SK-N-SH treated with all-trans-retinoic acid at 6 μM for 48 hours (cell line): ENCODE measurements at regions not wholly inside any gene's neighbourhood (a gene's known extent, or its start where the extent isn't known, plus 50 kb on each side); places are given as distances from the start of the nearest gene placed in this dataset.

Experiments used
- ATAC-seq: fragments of 200-7000 bp; cut with Tn5 transposase; 3 replicates; pipeline ENCODE4 v1.9.1; 2020; ENCODE audit warnings: mild to moderate bottlenecking, moderate library complexity
- BACH2 ChIP-seq: fragments of 250-450 bp; sonication (Bioruptor Pico); IDR thresholded peaks from 2 replicates; pipeline ENCODE4 v1.9.0; 2021; ENCODE audit warnings: mild to moderate bottlenecking, borderline replicate concordance
- CREB5 ChIP-seq: fragments of 250-450 bp; sonication (Bioruptor Pico); IDR thresholded peaks from 2 replicates; pipeline ENCODE4 v1.5.1; 2020; ENCODE audit warnings: low read depth, mild to moderate bottlenecking, moderate library complexity
- CSDC2 ChIP-seq: fragments of 250-450 bp; sonication (Bioruptor Pico); IDR thresholded peaks from 2 replicates; pipeline ENCODE4 v1.5.0; 2020; ENCODE audit warnings: mild to moderate bottlenecking, moderate library complexity
- CSRNP3 ChIP-seq: fragments of 250-450 bp; sonication (Bioruptor Pico); IDR thresholded peaks from 2 replicates; pipeline ENCODE4 v1.5.1; 2021; ENCODE audit warnings: mild to moderate bottlenecking, moderate library complexity
- ESRRG ChIP-seq: fragments of 250-450 bp; sonication (Bioruptor Pico); IDR thresholded peaks from 2 replicates; pipeline ENCODE4 v1.6.1; 2021; ENCODE audit warnings: mild to moderate bottlenecking
- GLIS3 ChIP-seq: fragments of 250-450 bp; sonication (Bioruptor Pico); IDR thresholded peaks from 2 replicates; pipeline ENCODE4 v1.5.0; 2020; ENCODE audit warnings: mild to moderate bottlenecking, moderate library complexity
- ISL1 ChIP-seq: fragments of 250-450 bp; sonication (Bioruptor Pico); IDR thresholded peaks from 2 replicates; pipeline ENCODE4 v2.1.2; 2022; ENCODE audit warnings: mild to moderate bottlenecking, moderate library complexity
- OSR1 ChIP-seq: fragments of 250-450 bp; sonication (Bioruptor Pico); IDR thresholded peaks from 2 replicates; pipeline ENCODE4 v1.8.0; 2022; ENCODE audit warnings: moderate library complexity, mild to moderate bottlenecking, inconsistent platforms
- PATZ1 ChIP-seq: fragments of 250-450 bp; sonication (Bioruptor Pico); IDR thresholded peaks from 2 replicates; pipeline ENCODE4 v1.8.0; 2020; ENCODE audit warnings: mild to moderate bottlenecking, moderate library complexity, borderline replicate concordance
- PPARA ChIP-seq: fragments of 250-450 bp; sonication (Bioruptor Pico); IDR thresholded peaks from 2 replicates; pipeline ENCODE4 v1.5.0; 2020; ENCODE audit warnings: mild to moderate bottlenecking, borderline replicate concordance
- RARB ChIP-seq: fragments of 250-450 bp; sonication (Bioruptor Pico); IDR thresholded peaks from 2 replicates; pipeline ENCODE4 v1.8.0; 2021; ENCODE audit warnings: mild to moderate bottlenecking, moderate library complexity
- SNAI2 ChIP-seq: fragments of 250-450 bp; sonication (Bioruptor Pico); IDR thresholded peaks from 2 replicates; pipeline ENCODE4 v1.5.0; 2020; ENCODE audit warnings: mild to moderate bottlenecking, moderate library complexity
- TSHZ2 ChIP-seq: fragments of 250-450 bp; sonication (Bioruptor Pico); IDR thresholded peaks from 2 replicates; pipeline ENCODE4 v1.5.0; 2020; ENCODE audit warnings: mild to moderate bottlenecking, moderate library complexity
- ZC3H10 ChIP-seq: fragments of 250-450 bp; sonication (Bioruptor Pico); IDR thresholded peaks from 2 replicates; pipeline ENCODE4 v1.5.1; 2021; ENCODE audit warnings: mild to moderate bottlenecking, moderate library complexity
- ZFP3 ChIP-seq: fragments of 250-450 bp; sonication (Bioruptor Pico); IDR thresholded peaks from 2 replicates; pipeline ENCODE4 v1.5.0; 2020; ENCODE audit warnings: mild to moderate bottlenecking, moderate library complexity
- ZFP30 ChIP-seq: fragments of 450-650 bp; formaldehyde crosslinking; IDR thresholded peaks from 2 replicates; pipeline ENCODE4 v1.5.0; 2022; ENCODE audit warnings: mild to moderate bottlenecking, moderate library complexity
- ZNF565 ChIP-seq: fragments of 450-650 bp; formaldehyde crosslinking; conservative IDR thresholded peaks from 2 replicates; pipeline ENCODE4 v1.5.0; 2020; ENCODE audit warnings: low read depth, mild to moderate bottlenecking, moderate library complexity
- ZNF70 ChIP-seq: fragments of 450-650 bp; formaldehyde crosslinking; IDR thresholded peaks from 2 replicates; pipeline ENCODE4 v1.5.0; 2020; ENCODE audit warnings: mild to moderate bottlenecking, moderate library complexity
- ZNF8 ChIP-seq: fragments of 450-650 bp; formaldehyde crosslinking; IDR thresholded peaks from 2 replicates; pipeline ENCODE4 v1.5.0; 2020; ENCODE audit warnings: mild to moderate bottlenecking, moderate library complexity

GRCh38 chr1:229981736-229982135 is 85.3 kb upstream of the GALNT2 start:
- ATAC-seq = no peak
- no peak for TF ChIP-seq ZNF565
- no peak for TF ChIP-seq ZFP3 (CRISPR knock-in tag)
- no peak for TF ChIP-seq CREB5 (CRISPR knock-in tag)
- TF ChIP-seq TSHZ2 = no peak
- no peak for TF ChIP-seq ZNF8 (CRISPR knock-in tag)
- no peak for TF ChIP-seq ISL1 (CRISPR knock-in tag)
- no peak for TF ChIP-seq SNAI2
- no peak for TF ChIP-seq ZC3H10
- TF ChIP-seq PATZ1 (CRISPR knock-in tag) = no peak
- TF ChIP-seq CSDC2 (CRISPR knock-in tag) = no peak
- no peak for TF ChIP-seq ZNF70 (CRISPR knock-in tag)
- no peak for TF ChIP-seq BACH2 (CRISPR knock-in tag)
- no peak for TF ChIP-seq OSR1 (CRISPR knock-in tag)

- TF ChIP-seq RARB (CRISPR knock-in tag) = no peak
- no peak for TF ChIP-seq ISL1 (CRISPR knock-in tag)
- TF ChIP-seq GLIS3 (CRISPR knock-in tag) = no peak
- TF ChIP-seq PPARA (CRISPR knock-in tag) = no peak
- no peak for TF ChIP-seq ZNF565
- no peak for TF ChIP-seq ZFP30
- TF ChIP-seq ZC3H10 = no peak
- no peak for TF ChIP-seq ESRRG
- TF ChIP-seq CREB5 (CRISPR knock-in tag) = no peak
- no peak for TF ChIP-seq ZNF8 (CRISPR knock-in tag)
- TF ChIP-seq PATZ1 (CRISPR knock-in tag) = no peak
- no peak for TF ChIP-seq CSDC2 (CRISPR knock-in tag)
- TF ChIP-seq CSRNP3 (CRISPR knock-in tag) = no peak
- no peak for TF ChIP-seq BACH2 (CRISPR knock-in tag)
- no peak for TF ChIP-seq SNAI2
- ATAC-seq = no peak
These were observed 82.6 kb upstream of the GALNT2 start for GRCh38 chr1:229984310-229984991.
